ENCODE measurements at regions not wholly inside any gene's neighbourhood (a gene's known extent, or its start where the extent isn't known, plus 50 kb on each side); places are given as distances from the start of the nearest gene placed in this dataset.
"Not testable (repeated sequence)": the region's sequence is repeated elsewhere in the genome, so short reads cannot be mapped to it uniquely, and the experiment has no call there.

- no peak overlapping the region for H3K4me3 Mint-ChIP-seq
- H3K27ac Mint-ChIP-seq = no peak overlapping the region
- H3K9me3 Mint-ChIP-seq = no peaks in the 10 kb centered on the region
- no peaks in the 10 kb centered on the region for H3K27me3 Mint-ChIP-seq (ENCODE audit: low read depth)
- H3K36me3 Mint-ChIP-seq = no peaks in the 10 kb centered on the region
- TF ChIP-seq CTCF (IDR thresholded peaks at IDR 0.05; ENCODE audit: unreplicated experiment) = no peak
- H3K4me1 Mint-ChIP-seq = no peaks in the 10 kb centered on the region
- DNase-seq (ENCODE audit: low spot score in 2 of 2, unreplicated experiment in 2 of 2) = no peak
Measured at GRCh38 chr4:126647756-126648397, 984.9 kb upstream of the INTU start.

- H3K4me3 Mint-ChIP-seq = no peak overlapping the region
- H3K27me3 Mint-ChIP-seq (ENCODE audit: low read depth) = no peaks in the 10 kb centered on the region
- peaks cover 2% of the 10 kb centered on the region for H3K4me1 Mint-ChIP-seq
- no peak for DNase-seq (ENCODE audit: low spot score in 2 of 2, unreplicated experiment in 2 of 2)
- no peak for TF ChIP-seq CTCF (IDR thresholded peaks at IDR 0.05; ENCODE audit: unreplicated experiment)
- no peak overlapping the region for H3K27ac Mint-ChIP-seq
- H3K9me3 Mint-ChIP-seq = no peaks in the 10 kb centered on the region
- no peaks in the 10 kb centered on the region for H3K36me3 Mint-ChIP-seq
Measured at GRCh38 chr4:126658411-126658810, 974.3 kb upstream of the INTU start.

- no peak overlapping the region for H3K4me3 Mint-ChIP-seq
- H3K4me1 Mint-ChIP-seq = peaks cover 2% of the 10 kb centered on the region
- H3K9me3 Mint-ChIP-seq = peaks cover 7% of the 10 kb centered on the region
- no peaks in the 10 kb centered on the region for H3K36me3 Mint-ChIP-seq
- H3K27ac Mint-ChIP-seq = no peak overlapping the region
- no peak for TF ChIP-seq CTCF (IDR thresholded peaks at IDR 0.05; ENCODE audit: unreplicated experiment)
- no peak for DNase-seq (ENCODE audit: low spot score in 2 of 2, unreplicated experiment in 2 of 2)
- H3K27me3 Mint-ChIP-seq (ENCODE audit: low read depth) = no peaks in the 10 kb centered on the region
Measured at GRCh38 chr4:126661194-126661593, 971.6 kb upstream of the INTU start.

- Mint-ChIP-seq H3K4me3 (no peak overlapping the region), H3K27ac (no peak overlapping the region), H3K4me1 (peaks cover 2% of the 10 kb centered on the region), H3K36me3 (no peaks in the 10 kb centered on the region), H3K27me3 (ENCODE audit: low read depth) (no peaks in the 10 kb centered on the region), H3K9me3 (peaks cover 10% of the 10 kb centered on the region)
- DNase-seq (ENCODE audit: low spot score in 2 of 2, unreplicated experiment in 2 of 2) = no peak
- no peak for TF ChIP-seq CTCF (IDR thresholded peaks at IDR 0.05; ENCODE audit: unreplicated experiment)
Measured at GRCh38 chr4:126664839-126665238, 967.9 kb upstream of the INTU start.

- not testable (repeated sequence) for H3K27me3 Mint-ChIP-seq (ENCODE audit: low read depth); DNase-seq (ENCODE audit: low spot score in 2 of 2, unreplicated experiment in 2 of 2); H3K36me3 Mint-ChIP-seq; H3K4me1 Mint-ChIP-seq; H3K4me3 Mint-ChIP-seq; H3K27ac Mint-ChIP-seq
- H3K9me3 Mint-ChIP-seq = peaks cover 24% of the 10 kb centered on the region
Measured at GRCh38 chr4:126670038-126670437, 962.7 kb upstream of the INTU start.

- DNase-seq (ENCODE audit: low spot score in 2 of 2, unreplicated experiment in 2 of 2) = no peak
- TF ChIP-seq CTCF (IDR thresholded peaks at IDR 0.05; ENCODE audit: unreplicated experiment) = no peak
- H3K4me3 Mint-ChIP-seq = no peak overlapping the region
- no peaks in the 10 kb centered on the region for H3K36me3 Mint-ChIP-seq
- H3K27me3 Mint-ChIP-seq (ENCODE audit: low read depth) = no peaks in the 10 kb centered on the region
- no peak overlapping the region for H3K27ac Mint-ChIP-seq
- peaks cover 2% of the 10 kb centered on the region for H3K4me1 Mint-ChIP-seq
- no peaks in the 10 kb centered on the region for H3K9me3 Mint-ChIP-seq
Measured at GRCh38 chr4:126678618-126679017, 954.1 kb upstream of the INTU start.
